GM21723 (cell line): ENCODE measurements at regions not wholly inside any gene's neighbourhood (a gene's known extent, or its start where the extent isn't known, plus 50 kb on each side); places are given as distances from the start of the nearest gene placed in this dataset.
"Not testable (repeated sequence)": the region's sequence is repeated elsewhere in the genome, so short reads cannot be mapped to it uniquely, and the experiment has no call there.

Experiments
- ATAC-seq: cut with Tn5 transposase; IDR thresholded peaks from one replicate; pipeline ENCODE4 v1.9.1; 2021; ENCODE audit warnings: mild to moderate bottlenecking, moderate library complexity; ENCODE audit not compliant: unreplicated experiment

GRCh38 chrX:50967736-50968135 lies 57.2 kb downstream of the BMP15 start:
- no peak for ATAC-seq

- not testable (repeated sequence) for ATAC-seq
These were observed 58.5 kb downstream of the BMP15 start for GRCh38 chrX:50968871-50969635.

GRCh38 chrX:50971395-50971794 lies 60.9 kb downstream of the BMP15 start:
- no peak for ATAC-seq

GRCh38 chrX:50973199-50973598 lies 62.7 kb downstream of the BMP15 start:
- ATAC-seq = no peak

GRCh38 chrX:50978920-50979682 lies 68.6 kb downstream of the BMP15 start:
- ATAC-seq = no peak

GRCh38 chrX:50980251-50980650 lies 69.7 kb downstream of the BMP15 start:
- no peak for ATAC-seq

- ATAC-seq = no peak
These were observed 78.1 kb downstream of the BMP15 start for GRCh38 chrX:50988649-50989048.

GRCh38 chrX:50996930-50997329 lies 86.4 kb downstream of the BMP15 start:
- no peak for ATAC-seq

GRCh38 chrX:51000384-51000783 lies 89.8 kb downstream of the BMP15 start:
- ATAC-seq = not testable (repeated sequence)

GRCh38 chrX:51001733-51002632 lies 91.4 kb downstream of the BMP15 start:
- ATAC-seq = not testable (repeated sequence)

- ATAC-seq = no peak
These were observed 95.5 kb downstream of the BMP15 start for GRCh38 chrX:51006064-51006463.

- ATAC-seq = peak; percentile 65
These were observed 113.7 kb downstream of the BMP15 start for GRCh38 chrX:51024106-51024696.

GRCh38 chrX:51026862-51027261 lies 116.3 kb downstream of the BMP15 start:
- ATAC-seq = no peak

- ATAC-seq = no peak
These were observed 125.2 kb downstream of the BMP15 start for GRCh38 chrX:51035746-51036145.

GRCh38 chrX:51047950-51048349 lies 137.4 kb downstream of the BMP15 start:
- no peak for ATAC-seq

GRCh38 chrX:51053741-51054140 lies 143.2 kb downstream of the BMP15 start:
- ATAC-seq = no peak

- ATAC-seq = no peak
These were observed 187.5 kb downstream of the BMP15 start for GRCh38 chrX:51098046-51098445.

- not testable (repeated sequence) for ATAC-seq
These were observed 208.8 kb downstream of the BMP15 start for GRCh38 chrX:51119058-51119926.

- ATAC-seq = not testable (repeated sequence)
These were observed 206.9 kb upstream of the NUDT10 start for GRCh38 chrX:51125743-51126142.
